HepG2 (cell line): ENCODE measurements at regions not wholly inside any gene's neighbourhood (a gene's known extent, or its start where the extent isn't known, plus 50 kb on each side); places are given as distances from the start of the nearest gene placed in this dataset.

Experiments used
- ATAC-seq: fragments of 200-7000 bp; cut with Tn5 transposase; 3 replicates; pipeline ENCODE4 v1.9.1; 2020; ENCODE audit warnings: mild to moderate bottlenecking, moderate library complexity
- BruUV-seq: library from RNA; stranded (reverse); fragments of 400-500 nt; replicated peaks from 2 replicates; lab custom pipeline; 2021; lab: Mats Ljungman, UMichigan
- CTCF ChIA-PET: fragments of 300-600 bp; formaldehyde crosslinking; extraction: SDS; loops from one replicate; lab custom pipeline; 2021; ENCODE audit warnings: low total read pairs, inconsistent platforms, low intra/inter-chr PET ratio; lab: Yijun Ruan, JAX
- POLR2A ChIA-PET: fragments of 350-600 bp; sonication (Branson Sonifier 250); formaldehyde crosslinking; loops from one replicate; lab custom pipeline; 2020; ENCODE audit warnings: antibody characterized with exemption, inconsistent platforms; lab: Yijun Ruan, JAX
- DNase-seq: peaks from one replicate; pipeline ENCODE4 v3.0.0-alpha.2; 2015; ENCODE audit warnings: low spot score
- FAIRE-seq: peaks from 3 replicates; lab custom pipeline; 2011; peaks lifted over from hg19 to GRCh38; lab: Jason Lieb, UNC
- H2AFZ ChIP-seq: one replicate; pipeline ENCODE4 v1.6.1; 2011; ENCODE audit warnings: low read length, inconsistent platforms
- H3K27ac ChIP-seq: fragments of 300-600 bp; 3 replicates; pipeline ENCODE4 v1.8.0; 2011; ENCODE audit warnings: mixed run types, mild to moderate bottlenecking, mixed read lengths, low read length, inconsistent platforms; ENCODE audit not compliant: insufficient read depth; ENCODE audit errors: extremely low read length
- H3K27me3 ChIP-seq, 2 experiments: fragments of 200-600 bp in 1 of 2; 2 replicates in 1 of 2; 3 replicates in 1 of 2; pipeline versions ENCODE4 v1.6.0 to v1.8.0; 2011; ENCODE audit warnings: low read length in 2 of 2, mild to moderate bottlenecking in 2 of 2, moderate library complexity in 2 of 2, inconsistent platforms in 1 of 2; ENCODE audit not compliant: insufficient read depth in 2 of 2, control insufficient read depth in 1 of 2
- H3K36me3 ChIP-seq, 2 experiments: fragments of 200-600 bp in 1 of 2; replicated peaks in 1 of 2; 2 replicates in 1 of 2; 3 replicates in 1 of 2; pipeline versions ENCODE4 v1.5.1 to v1.8.0; 2011; ENCODE audit warnings: low read length in 2 of 2, inconsistent platforms in 1 of 2; ENCODE audit not compliant: insufficient read depth in 2 of 2, control insufficient read depth in 1 of 2
- H3K4me1 ChIP-seq: 2 replicates; pipeline ENCODE4 v1.5.1; 2012; ENCODE audit warnings: low read length, inconsistent platforms; ENCODE audit not compliant: insufficient read depth
- H3K4me2 ChIP-seq: 2 replicates; pipeline ENCODE4 v1.6.0; 2011; ENCODE audit warnings: low read depth, low read length, inconsistent platforms
- H3K4me3 ChIP-seq, 3 experiments: fragments of 200-600 bp in 1 of 3; sonication (generic), shearing (Covaris generic) in 1 of 3; replicated peaks in 1 of 3; 2 replicates each; pipeline ENCODE4 v1.5.1; 2011 to 2016; ENCODE audit warnings: low read length in 3 of 3, inconsistent platforms in 2 of 3, low read depth in 2 of 3, mild to moderate bottlenecking in 2 of 3, control low read depth in 1 of 3, mixed read lengths in 1 of 3; ENCODE audit not compliant: insufficient read depth in 1 of 3
- H3K79me2 ChIP-seq: one replicate; pipeline ENCODE4 v1.6.1; 2011; ENCODE audit warnings: low read length, inconsistent platforms; ENCODE audit not compliant: insufficient read depth
- H3K9ac ChIP-seq: 2 replicates; pipeline ENCODE4 v1.6.0; 2011; ENCODE audit warnings: mild to moderate bottlenecking, low read depth, low read length, inconsistent platforms; ENCODE audit not compliant: insufficient read depth
- H3K9me3 ChIP-seq: 2 replicates; pipeline ENCODE4 v1.5.1; 2012; ENCODE audit warnings: mild to moderate bottlenecking, low read length
- H4K20me1 ChIP-seq: 2 replicates; pipeline ENCODE4 v1.6.0; 2011; ENCODE audit warnings: inconsistent platforms, mild to moderate bottlenecking, low read length, moderate library complexity; ENCODE audit not compliant: insufficient read depth
- HNF4G ChIP-seq, 2 experiments: sonication (generic) in 1 of 2; formaldehyde crosslinking in 1 of 2; IDR thresholded peaks; 2 replicates each; pipeline versions ENCODE4 v1.4.0 to v1.6.1; 2011 to 2020; ENCODE audit warnings: borderline replicate concordance in 2 of 2, low read depth in 2 of 2, mild to moderate bottlenecking in 2 of 2, low read length in 1 of 2, missing genetic modification reagents in 1 of 2, moderate library complexity in 1 of 2
- KMT2A ChIP-seq: sonication (generic); formaldehyde crosslinking; IDR thresholded peaks from 2 replicates; pipeline ENCODE4 v1.4.0; 2020; ENCODE audit warnings: missing genetic modification reagents
- MZF1 ChIP-seq: sonication (generic); formaldehyde crosslinking; IDR thresholded peaks from 2 replicates; pipeline ENCODE4 v1.8.1; 2023; ENCODE audit warnings: mild to moderate bottlenecking, missing genetic modification reagents, borderline replicate concordance
- NFATC3 ChIP-seq: sonication (generic); formaldehyde crosslinking; IDR thresholded peaks from 2 replicates; pipeline ENCODE4 v1.5.1; 2020; ENCODE audit warnings: mild to moderate bottlenecking, missing genetic modification reagents
- NR2C2 ChIP-seq: sonication (generic); formaldehyde crosslinking; IDR thresholded peaks from 2 replicates; pipeline ENCODE4 v1.4.0; 2020; ENCODE audit warnings: missing genetic modification reagents, mild to moderate bottlenecking, moderate library complexity, borderline replicate concordance
- SNAPC4 ChIP-seq: sonication (generic); formaldehyde crosslinking; IDR thresholded peaks from 2 replicates; pipeline ENCODE4 v1.4.0; 2020; ENCODE audit warnings: mild to moderate bottlenecking, missing genetic modification reagents
- U2AF1 ChIP-seq: fragments of 200-400 bp; formaldehyde crosslinking; optimal IDR thresholded peaks from 2 replicates; pipeline ENCODE3; 2017; ENCODE audit warnings: mild to moderate bottlenecking, low read depth, low read length
- ZNF841 ChIP-seq: sonication (generic); formaldehyde crosslinking; IDR thresholded peaks from 2 replicates; pipeline ENCODE4 v1.8.1; 2023; ENCODE audit warnings: missing genetic modification reagents, borderline replicate concordance
- ZSCAN29 ChIP-seq: sonication (generic); formaldehyde crosslinking; conservative IDR thresholded peaks from 2 replicates; pipeline ENCODE4 v1.4.0; 2020; ENCODE audit warnings: mild to moderate bottlenecking, missing genetic modification reagents
- WGBS: methylation state at CpG from one replicate; pipeline ENCODE4 v1.1.6; 2017; ENCODE audit warnings: low lambda C conversion rate; 5-methylcytosine and 5-hydroxymethylcytosine counted together
- in situ Hi-C: cut with HindIII; loops from 2 replicates; pipeline ENCODE4 v1.10.0; 2017; ENCODE audit warnings: low pct_unique_long_range_greater_than_20kb; ENCODE audit not compliant: extremely low pct_ligation_motif_present
- intact Hi-C: fragments of 100-400 bp; cut with micrococcal nuclease; formaldehyde crosslinking; loops from one replicate; pipeline ENCODE4 v1.10.0; 2022; ENCODE audit not compliant: unreplicated experiment
- TF ChIP-seq, protein P1 (sequence below): sonication (generic); formaldehyde crosslinking; IDR thresholded peaks from 2 replicates; pipeline ENCODE4 v1.5.0; 2020; ENCODE audit warnings: mild to moderate bottlenecking, missing genetic modification reagents, moderate library complexity
- TF ChIP-seq, protein P2 (sequence below): sonication (generic); formaldehyde crosslinking; IDR thresholded peaks from 2 replicates; pipeline ENCODE4 v1.8.1; 2022; ENCODE audit warnings: low read depth, mild to moderate bottlenecking, missing genetic modification reagents
- TF ChIP-seq, protein P3 (sequence below): sonication (generic); formaldehyde crosslinking; IDR thresholded peaks from 2 replicates; pipeline ENCODE4 v1.5.1; 2020; ENCODE audit warnings: mild to moderate bottlenecking, moderate library complexity, missing genetic modification reagents

DNA sequence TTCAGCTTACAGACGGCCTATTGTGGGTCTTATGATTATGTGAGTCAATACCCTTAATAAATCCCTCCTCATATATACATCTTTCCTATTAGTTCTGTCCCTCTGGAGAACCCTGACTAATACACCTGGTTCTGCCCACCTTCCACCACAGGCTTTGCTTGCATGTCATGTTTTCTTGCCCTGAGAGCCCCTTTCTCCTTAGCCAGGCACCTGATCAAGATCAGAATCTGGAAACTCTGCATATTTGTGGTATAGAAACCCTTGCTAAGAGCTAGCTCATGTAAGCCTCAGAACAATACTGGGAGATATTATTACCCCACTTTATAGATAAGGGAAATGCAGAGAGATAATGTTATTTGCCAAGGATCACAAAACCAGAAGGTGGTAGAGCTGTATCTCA, 52.9 kb upstream of the JDP2 start (continued):
- TF ChIP-seq SNAPC4 (no peak), U2AF1 (no peak)

GRCh38 chr14:75375983-75376382, 51.8 kb upstream of the JDP2 start:
- intact Hi-C loops (no loop called here), in situ Hi-C loops (no loop called here)
- Histone ChIP-seq H3K27me3 (peaks cover 0 to 2% of the 10 kb centered on the region in 2 experiments; a peak in 1 of 5 replicates), H3K9me3 (no peaks in the 10 kb centered on the region), H3K36me3 (no peaks in the 10 kb centered on the region), H4K20me1 (no peaks in the 10 kb centered on the region), H3K9ac (no peak overlapping the region), H3K79me2 (no peaks in the 10 kb centered on the region), H3K4me3 (no peak overlapping the region), H2AFZ (no peak overlapping the region), H3K4me2 (no peak overlapping the region), H3K4me1 (no peaks in the 10 kb centered on the region), H3K27ac (no peak overlapping the region)
- DNase-seq (no peak), ATAC-seq (no peak), FAIRE-seq (no peak)
- no TSS peak for BruUV-seq
- 54% methylated on average over 3 of the region's 3 CpGs for WGBS
- CTCF ChIA-PET: no interaction called here
- POLR2A ChIA-PET: no interaction called here
- TF ChIP-seq, protein P1, sequence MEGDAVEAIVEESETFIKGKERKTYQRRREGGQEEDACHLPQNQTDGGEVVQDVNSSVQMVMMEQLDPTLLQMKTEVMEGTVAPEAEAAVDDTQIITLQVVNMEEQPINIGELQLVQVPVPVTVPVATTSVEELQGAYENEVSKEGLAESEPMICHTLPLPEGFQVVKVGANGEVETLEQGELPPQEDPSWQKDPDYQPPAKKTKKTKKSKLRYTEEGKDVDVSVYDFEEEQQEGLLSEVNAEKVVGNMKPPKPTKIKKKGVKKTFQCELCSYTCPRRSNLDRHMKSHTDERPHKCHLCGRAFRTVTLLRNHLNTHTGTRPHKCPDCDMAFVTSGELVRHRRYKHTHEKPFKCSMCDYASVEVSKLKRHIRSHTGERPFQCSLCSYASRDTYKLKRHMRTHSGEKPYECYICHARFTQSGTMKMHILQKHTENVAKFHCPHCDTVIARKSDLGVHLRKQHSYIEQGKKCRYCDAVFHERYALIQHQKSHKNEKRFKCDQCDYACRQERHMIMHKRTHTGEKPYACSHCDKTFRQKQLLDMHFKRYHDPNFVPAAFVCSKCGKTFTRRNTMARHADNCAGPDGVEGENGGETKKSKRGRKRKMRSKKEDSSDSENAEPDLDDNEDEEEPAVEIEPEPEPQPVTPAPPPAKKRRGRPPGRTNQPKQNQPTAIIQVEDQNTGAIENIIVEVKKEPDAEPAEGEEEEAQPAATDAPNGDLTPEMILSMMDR (CRISPR knock-in tag): no peak
- TF ChIP-seq ZSCAN29 (CRISPR knock-in tag) (no peak), MZF1 (CRISPR knock-in tag) (no peak), KMT2A (no peak), NR2C2 (CRISPR knock-in tag) (no peak), ZNF841 (CRISPR knock-in tag) (no peak), HNF4G (IDR thresholded peaks at IDR 0.05; ENCODE audit: borderline replicate concordance, low read depth, low read length) (no peak), HNF4G (CRISPR knock-in tag; IDR thresholded peaks at IDR 0.05; ENCODE audit: borderline replicate concordance, low read depth) (no peak), NFATC3 (CRISPR knock-in tag) (no peak)
- TF ChIP-seq, protein P2, sequence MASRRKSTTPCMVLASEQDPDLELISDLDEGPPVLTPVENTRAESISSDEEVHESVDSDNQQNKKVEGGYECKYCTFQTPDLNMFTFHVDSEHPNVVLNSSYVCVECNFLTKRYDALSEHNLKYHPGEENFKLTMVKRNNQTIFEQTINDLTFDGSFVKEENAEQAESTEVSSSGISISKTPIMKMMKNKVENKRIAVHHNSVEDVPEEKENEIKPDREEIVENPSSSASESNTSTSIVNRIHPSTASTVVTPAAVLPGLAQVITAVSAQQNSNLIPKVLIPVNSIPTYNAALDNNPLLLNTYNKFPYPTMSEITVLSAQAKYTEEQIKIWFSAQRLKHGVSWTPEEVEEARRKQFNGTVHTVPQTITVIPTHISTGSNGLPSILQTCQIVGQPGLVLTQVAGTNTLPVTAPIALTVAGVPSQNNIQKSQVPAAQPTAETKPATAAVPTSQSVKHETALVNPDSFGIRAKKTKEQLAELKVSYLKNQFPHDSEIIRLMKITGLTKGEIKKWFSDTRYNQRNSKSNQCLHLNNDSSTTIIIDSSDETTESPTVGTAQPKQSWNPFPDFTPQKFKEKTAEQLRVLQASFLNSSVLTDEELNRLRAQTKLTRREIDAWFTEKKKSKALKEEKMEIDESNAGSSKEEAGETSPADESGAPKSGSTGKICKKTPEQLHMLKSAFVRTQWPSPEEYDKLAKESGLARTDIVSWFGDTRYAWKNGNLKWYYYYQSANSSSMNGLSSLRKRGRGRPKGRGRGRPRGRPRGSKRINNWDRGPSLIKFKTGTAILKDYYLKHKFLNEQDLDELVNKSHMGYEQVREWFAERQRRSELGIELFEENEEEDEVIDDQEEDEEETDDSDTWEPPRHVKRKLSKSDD (CRISPR knock-in tag): no peak
- TF ChIP-seq, protein P3, sequence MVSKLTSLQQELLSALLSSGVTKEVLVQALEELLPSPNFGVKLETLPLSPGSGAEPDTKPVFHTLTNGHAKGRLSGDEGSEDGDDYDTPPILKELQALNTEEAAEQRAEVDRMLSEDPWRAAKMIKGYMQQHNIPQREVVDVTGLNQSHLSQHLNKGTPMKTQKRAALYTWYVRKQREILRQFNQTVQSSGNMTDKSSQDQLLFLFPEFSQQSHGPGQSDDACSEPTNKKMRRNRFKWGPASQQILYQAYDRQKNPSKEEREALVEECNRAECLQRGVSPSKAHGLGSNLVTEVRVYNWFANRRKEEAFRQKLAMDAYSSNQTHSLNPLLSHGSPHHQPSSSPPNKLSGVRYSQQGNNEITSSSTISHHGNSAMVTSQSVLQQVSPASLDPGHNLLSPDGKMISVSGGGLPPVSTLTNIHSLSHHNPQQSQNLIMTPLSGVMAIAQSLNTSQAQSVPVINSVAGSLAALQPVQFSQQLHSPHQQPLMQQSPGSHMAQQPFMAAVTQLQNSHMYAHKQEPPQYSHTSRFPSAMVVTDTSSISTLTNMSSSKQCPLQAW: no peak
